CD4-positive, alpha-beta T cell treated with Interleukin-2 at 100 ng/mL for 4 hours (primary cell): ENCODE measurements at regions not wholly inside any gene's neighbourhood (a gene's known extent, or its start where the extent isn't known, plus 50 kb on each side); places are given as distances from the start of the nearest gene placed in this dataset.
"Not testable (repeated sequence)": the region's sequence is repeated elsewhere in the genome, so short reads cannot be mapped to it uniquely, and the experiment has no call there.

ENCODE experiments used
- DNase-seq: peaks from one replicate; pipeline ENCODE4 v3.0.0-alpha.2; 2020; ENCODE audit warnings: low spot score

DNA sequence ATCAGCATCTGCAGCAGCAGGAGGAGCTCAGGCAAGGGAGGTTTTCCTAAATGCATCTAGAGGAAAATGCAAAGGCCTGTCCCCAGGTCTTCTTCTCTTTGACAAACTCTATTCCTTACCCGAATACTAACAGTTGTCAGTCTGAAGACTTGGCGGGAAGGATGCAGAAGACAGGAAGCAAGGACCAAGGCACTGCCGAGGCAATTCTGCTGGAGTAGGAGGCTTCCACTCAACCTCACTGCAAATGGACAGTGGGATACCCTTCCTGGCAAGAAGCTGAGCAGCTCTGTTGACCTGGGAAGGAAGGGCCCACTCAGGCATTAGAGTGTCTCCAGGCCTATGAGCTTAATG is 373.0 kb downstream of the CCSER2 start:
- no peak for DNase-seq

DNA sequence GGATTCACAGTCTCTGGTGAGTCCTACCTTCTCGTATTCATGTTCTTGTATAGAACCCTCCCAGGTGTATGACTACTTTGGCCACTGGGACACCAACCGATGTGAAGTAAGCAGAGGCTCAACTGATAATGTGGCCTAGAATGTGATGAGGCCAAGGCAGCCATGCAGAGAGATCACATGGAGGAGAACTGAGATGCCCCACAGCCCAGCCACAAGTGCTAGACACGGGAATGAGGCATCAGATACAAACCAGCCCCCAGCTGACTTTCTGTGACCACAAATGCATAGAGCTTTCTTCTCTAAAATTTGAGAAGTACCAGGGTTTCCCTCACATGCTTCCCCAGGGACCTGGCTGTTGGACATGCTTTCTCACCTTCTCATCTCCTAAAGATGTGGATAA is 375.7 kb downstream of the CCSER2 start:
- no peak for DNase-seq

GRCh38 chr10:84706431-84706830 is 378.0 kb downstream of the CCSER2 start:
- DNase-seq = no peak

DNA sequence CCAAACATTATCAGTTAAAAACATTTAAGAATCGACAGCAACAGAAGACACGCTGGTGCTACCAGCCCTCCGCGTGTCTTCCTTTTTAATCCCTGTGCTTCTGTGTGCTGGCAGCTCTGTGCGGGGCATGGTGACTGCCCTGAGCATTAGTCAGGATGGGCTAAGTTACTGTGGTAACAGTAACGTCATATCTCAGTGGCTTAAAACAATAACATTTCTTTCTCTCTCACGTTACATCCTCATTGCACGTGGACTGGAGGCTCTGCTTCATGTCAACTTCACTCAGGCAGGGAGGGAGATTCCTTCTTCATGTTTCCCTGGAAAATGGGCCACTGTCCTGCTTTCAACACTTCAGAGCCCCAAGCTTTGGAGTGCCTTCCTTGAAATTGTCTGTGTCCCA is 378.5 kb downstream of the CCSER2 start:
- no peak for DNase-seq

DNA sequence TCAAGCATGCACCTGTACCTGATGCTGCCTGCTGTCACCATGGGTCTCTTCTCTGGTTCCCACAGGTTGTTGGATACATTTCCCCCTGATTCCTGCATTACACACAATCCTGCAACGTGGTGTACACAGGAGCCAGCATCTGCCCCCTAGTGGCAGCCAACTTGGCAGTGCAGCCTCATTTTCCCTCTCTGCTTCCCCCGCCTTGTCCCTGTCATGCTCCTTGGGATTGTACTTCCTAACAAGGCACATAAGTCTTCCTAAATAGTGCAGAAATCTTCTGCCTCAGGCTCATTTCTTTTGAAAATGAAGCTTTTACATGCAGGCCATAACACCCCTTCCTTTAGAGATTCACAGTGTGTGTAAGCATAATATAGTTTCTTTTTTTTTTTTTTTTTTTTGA is 387.5 kb downstream of the CCSER2 start:
- DNase-seq = no peak

DNA sequence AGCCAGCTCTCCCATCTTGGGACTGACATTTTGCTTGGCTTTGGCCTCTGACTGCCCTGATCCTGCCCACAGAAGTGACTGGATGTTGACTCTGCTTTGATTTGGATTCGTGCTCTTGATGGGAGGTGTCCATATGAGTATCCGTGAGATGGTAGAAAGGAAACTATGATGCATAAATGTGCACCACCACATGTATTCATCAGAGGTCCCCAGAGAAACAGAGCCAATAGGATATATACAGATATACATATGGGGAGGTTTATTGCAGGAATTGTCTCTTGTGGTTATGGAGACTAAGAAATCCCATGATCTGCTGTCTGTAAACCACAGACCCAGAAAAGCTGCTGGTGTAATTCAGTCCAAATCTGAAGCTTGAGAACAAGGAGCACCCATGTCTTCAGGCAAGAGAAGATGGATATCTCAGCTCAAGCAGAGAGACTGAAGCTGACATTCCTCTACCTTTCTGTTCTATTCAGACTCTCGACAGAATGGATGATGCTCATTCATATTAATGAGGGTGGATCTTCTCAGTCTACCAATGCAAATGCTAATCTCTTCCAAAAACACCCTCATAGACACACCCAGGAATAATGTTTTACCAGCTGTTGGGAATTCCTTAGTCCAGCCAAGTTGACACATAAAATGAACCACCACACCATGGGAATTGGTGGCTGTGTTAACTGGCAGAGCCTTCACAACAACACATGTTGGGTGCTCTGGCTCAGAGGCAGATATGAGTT is 390.7 kb downstream of the CCSER2 start:
- DNase-seq = no peak

GRCh38 chr10:84719687-84720086 is 391.3 kb downstream of the CCSER2 start:
- DNase-seq = no peak

DNA sequence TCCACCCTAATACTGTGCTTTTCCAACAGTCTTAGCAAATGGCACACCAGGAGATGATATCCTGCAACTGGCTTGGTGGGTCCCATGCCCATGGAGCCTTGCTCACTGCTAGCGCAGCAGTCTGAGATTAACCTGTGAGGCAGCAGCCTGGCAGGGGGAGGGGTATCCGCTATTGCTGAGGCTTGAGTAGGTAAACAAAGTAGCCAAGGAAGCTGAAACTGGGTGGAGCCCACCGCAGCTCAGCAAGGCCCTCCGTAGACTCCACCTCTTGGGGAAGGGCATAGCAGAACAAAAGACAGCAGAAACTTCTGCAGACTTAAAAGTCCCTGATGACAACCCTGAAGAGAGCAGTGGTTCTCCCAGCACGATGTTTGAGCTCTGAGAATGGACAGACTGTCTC is 399.0 kb downstream of the CCSER2 start:
- no peak for DNase-seq

- not testable (repeated sequence) for DNase-seq
Measured at GRCh38 chr10:84739126-84739525, 410.7 kb downstream of the CCSER2 start.

DNA sequence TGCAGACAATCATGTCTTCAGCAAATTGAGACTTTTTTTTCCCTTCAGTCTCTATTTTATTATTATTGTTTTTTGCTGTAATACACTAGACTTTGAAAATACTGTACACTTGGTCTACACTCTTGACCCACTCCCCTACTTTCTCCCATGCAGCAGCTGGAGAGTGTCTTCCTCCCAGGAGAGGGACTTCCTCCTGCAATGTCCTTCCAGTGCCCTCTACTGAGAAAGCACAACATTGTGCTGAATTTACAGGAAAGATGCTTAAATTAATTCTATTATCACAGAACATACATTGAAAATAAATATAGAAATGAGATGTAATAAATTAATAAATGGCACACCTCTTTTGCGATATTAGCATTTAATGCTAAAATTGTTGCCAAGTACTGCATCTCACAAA is 411.3 kb downstream of the CCSER2 start:
- no peak for DNase-seq

- no peak for DNase-seq
Measured at GRCh38 chr10:84743483-84743882, 415.1 kb downstream of the CCSER2 start.

DNA sequence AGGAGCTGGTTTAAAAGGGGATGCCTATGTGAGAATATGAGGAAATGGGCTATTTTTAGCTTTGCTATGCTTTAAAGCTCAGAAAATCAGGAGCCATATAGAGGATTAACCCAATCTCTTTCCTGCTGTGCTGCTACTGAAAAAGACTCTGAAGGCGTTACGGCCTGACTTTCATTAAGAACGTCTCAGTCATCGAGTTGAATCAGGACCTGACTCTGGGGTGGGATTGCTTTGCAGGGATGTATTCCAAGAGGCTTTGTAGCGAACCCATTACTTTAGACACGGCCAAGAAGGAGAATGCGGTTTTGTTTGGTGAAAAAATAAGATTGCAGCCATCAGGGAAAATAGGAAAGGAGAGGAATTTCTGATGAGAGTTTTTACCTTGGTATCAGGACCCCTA is 426.9 kb downstream of the CCSER2 start:
- no peak for DNase-seq

DNA sequence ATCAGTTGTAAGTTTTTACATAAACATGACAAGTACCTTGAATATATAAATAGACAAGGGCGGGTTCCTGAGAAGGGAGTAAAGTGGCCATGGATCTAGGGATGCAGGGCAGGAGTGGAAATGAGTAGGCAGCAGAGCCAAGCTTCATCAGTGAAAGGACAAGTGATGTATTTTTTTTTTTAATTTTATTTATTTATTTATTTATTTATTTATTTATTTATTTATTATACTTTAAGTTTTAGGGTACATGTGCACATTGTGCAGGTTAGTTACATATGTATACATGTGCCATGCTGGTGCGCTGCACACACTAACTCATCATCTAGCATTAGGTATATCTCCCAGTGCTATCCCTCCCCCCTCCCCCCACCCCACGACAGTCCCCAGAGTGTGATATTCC is 428.3 kb downstream of the CCSER2 start:
- DNase-seq = not testable (repeated sequence)

- not testable (repeated sequence) for DNase-seq
Measured at GRCh38 chr10:84761994-84762614, 433.7 kb downstream of the CCSER2 start.

GRCh38 chr10:84762754-84763394 is 434.5 kb downstream of the CCSER2 start:
- DNase-seq = no peak

DNA sequence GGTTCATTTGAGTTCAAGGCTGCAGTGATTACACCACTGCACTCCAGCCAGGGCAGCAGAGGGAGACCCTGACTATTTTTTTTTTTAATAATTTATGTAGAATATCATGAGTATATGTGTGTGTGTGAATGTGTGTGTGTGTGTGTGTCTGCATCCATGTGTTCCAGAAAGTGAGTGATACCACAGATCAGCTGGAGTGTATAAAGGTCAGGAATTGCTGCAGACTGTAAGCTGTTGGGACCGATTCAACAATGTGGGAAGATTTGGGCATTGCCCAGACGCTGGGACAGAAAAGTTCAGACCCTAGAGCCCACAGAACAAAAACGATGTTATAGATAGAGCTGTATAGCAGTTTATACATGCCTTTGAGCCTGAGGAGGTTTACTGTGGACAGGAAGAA is 435.6 kb downstream of the CCSER2 start:
- DNase-seq = no peak

DNA sequence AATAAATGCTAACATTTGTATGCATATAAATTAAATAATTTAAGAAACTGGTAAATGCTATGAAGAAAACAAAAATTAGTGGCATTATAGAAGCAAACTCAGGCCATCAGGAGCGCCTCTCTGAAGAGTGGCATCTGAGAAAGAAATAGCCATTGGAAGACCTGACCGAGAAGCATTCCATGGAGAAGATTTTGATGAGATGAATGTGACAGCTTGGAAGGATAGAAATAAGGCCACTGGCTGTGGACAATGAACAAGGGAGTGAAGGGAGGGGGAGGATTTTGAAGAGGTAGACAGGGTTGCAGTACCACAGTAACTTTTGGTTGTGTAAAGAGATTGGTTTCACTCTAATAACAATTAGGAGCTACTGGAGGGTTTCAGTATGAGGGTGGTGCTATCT is 436.7 kb downstream of the CCSER2 start:
- DNase-seq = no peak

DNA sequence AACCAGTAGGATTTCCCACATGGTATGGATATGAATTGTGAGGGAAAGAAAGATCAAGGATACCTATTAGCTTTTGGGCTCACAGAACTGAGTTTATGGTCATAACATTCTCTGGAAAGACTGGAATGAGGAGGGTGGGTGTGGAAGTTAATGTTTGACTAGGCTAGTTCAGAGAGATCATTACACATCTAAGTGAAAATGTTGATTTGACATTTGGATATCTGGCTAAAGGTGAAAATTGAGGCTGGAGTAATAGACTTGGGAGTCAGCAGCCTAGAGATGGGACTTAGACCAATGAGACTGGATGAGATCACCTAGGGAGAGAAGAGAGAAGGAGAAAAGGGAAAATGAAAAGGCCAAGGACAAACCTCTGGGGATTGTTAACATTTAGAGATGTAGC is 437.3 kb downstream of the CCSER2 start:
- DNase-seq = no peak

GRCh38 chr10:84766923-84767322 is 438.5 kb downstream of the CCSER2 start:
- DNase-seq = no peak

GRCh38 chr10:84768132-84768531 is 439.7 kb downstream of the CCSER2 start:
- DNase-seq = no peak

- DNase-seq = no peak
Measured at GRCh38 chr10:84770824-84771223, 442.4 kb downstream of the CCSER2 start.

DNA sequence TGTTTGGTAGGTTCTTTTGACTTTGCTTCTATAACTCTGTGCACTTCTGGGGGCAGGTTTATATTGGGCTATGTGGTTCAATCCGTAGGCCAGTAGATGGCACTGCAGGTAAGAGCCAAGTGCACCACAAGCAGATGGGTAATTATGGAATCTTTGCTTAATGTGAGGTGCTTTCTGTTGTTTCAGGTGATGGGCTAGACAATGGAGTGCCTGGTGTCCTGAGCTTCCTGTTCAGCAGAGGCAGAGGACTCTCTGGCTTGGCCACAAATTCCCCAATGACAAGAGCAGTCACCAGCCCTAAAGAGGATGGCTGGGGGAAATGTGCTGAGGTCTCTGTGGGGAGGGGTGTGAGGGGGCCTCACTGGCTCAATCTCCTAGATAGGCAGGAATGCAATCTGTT is 455.0 kb downstream of the CCSER2 start:
- DNase-seq = no peak

GRCh38 chr10:84783909-84784308 is 455.5 kb downstream of the CCSER2 start:
- no peak for DNase-seq

- no peak for DNase-seq
Measured at GRCh38 chr10:84784749-84785148, 456.4 kb downstream of the CCSER2 start.
